H1 (cell line): ENCODE measurements at regions not wholly inside any gene's neighbourhood (a gene's known extent, or its start where the extent isn't known, plus 50 kb on each side); places are given as distances from the start of the nearest gene placed in this dataset.

Experiments used
- EGR1 ChIP-seq: IDR thresholded peaks from 2 replicates; pipeline ENCODE4 v1.6.1; 2011; ENCODE audit warnings: low read depth, low read length, borderline replicate concordance
- EP300 ChIP-seq, 2 experiments: IDR thresholded peaks; 1 replicate in 1 of 2; 2 replicates in 1 of 2; pipeline ENCODE4 v1.6.1; 2011 to 2012; ENCODE audit warnings: low read depth in 2 of 2, low read length in 2 of 2, mild to moderate bottlenecking in 2 of 2, borderline replicate concordance in 1 of 2, inconsistent platforms in 1 of 2, moderate library complexity in 1 of 2
- POLR2AphosphoS5 ChIP-seq: IDR thresholded peaks from 2 replicates; pipeline ENCODE4 v1.6.1; 2011; ENCODE audit warnings: low read depth, low read length
- SUZ12 ChIP-seq: fragments of 200-600 bp; sonication (generic); IDR thresholded peaks from 2 replicates; pipeline ENCODE4 v1.6.1; 2012; ENCODE audit warnings: mild to moderate bottlenecking, inconsistent platforms, low read length, moderate library complexity, mixed read lengths
- TF ChIP-seq, protein P1 (sequence below): fragments of 300-600 bp; sonication (generic); IDR thresholded peaks from 2 replicates; pipeline ENCODE4 v1.7.1; 2012; ENCODE audit warnings: low read length, moderate library complexity, mild to moderate bottlenecking, inconsistent platforms; ENCODE audit not compliant: insufficient replicate concordance
- TF ChIP-seq, protein P2 (sequence below): IDR thresholded peaks from 2 replicates; pipeline ENCODE4 v1.6.1; 2012; ENCODE audit warnings: low read length, inconsistent platforms
- TF ChIP-seq, protein P3 (sequence below): IDR thresholded peaks from 2 replicates; pipeline ENCODE4 v1.6.1; 2011; ENCODE audit warnings: low read length, improper control_type of control experiment
- TF ChIP-seq, protein P4 (sequence below): IDR thresholded peaks from 2 replicates; pipeline ENCODE4 v1.6.1; 2012; ENCODE audit warnings: inconsistent platforms

DNA sequence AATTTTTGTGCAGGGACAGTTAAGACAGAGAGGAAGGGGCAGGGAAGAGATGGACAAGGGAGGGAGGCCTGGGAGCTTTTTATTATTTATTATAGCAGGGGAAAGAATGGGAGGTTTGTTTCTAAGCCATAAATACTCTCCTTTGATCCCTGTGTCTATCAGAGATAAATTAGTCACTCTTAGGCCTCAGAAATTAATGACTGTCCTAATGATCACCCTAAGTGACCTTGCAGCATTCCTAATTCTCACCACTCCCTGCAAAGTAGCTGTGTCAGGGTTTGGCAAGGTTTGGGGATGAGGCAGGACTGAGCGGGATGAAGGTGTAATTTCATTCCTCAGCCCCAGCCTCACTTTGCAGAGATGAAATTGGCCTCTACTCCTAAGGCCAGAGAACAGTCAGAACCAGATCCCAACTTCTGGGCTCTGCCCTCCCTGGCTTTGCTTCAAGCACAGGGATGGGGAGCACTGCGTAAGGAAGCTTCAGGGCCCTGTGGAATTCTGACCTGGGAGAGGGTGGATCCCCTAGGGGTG, 95.0 kb downstream of the TMEM17 start (continued):
- TF ChIP-seq, protein P1, sequence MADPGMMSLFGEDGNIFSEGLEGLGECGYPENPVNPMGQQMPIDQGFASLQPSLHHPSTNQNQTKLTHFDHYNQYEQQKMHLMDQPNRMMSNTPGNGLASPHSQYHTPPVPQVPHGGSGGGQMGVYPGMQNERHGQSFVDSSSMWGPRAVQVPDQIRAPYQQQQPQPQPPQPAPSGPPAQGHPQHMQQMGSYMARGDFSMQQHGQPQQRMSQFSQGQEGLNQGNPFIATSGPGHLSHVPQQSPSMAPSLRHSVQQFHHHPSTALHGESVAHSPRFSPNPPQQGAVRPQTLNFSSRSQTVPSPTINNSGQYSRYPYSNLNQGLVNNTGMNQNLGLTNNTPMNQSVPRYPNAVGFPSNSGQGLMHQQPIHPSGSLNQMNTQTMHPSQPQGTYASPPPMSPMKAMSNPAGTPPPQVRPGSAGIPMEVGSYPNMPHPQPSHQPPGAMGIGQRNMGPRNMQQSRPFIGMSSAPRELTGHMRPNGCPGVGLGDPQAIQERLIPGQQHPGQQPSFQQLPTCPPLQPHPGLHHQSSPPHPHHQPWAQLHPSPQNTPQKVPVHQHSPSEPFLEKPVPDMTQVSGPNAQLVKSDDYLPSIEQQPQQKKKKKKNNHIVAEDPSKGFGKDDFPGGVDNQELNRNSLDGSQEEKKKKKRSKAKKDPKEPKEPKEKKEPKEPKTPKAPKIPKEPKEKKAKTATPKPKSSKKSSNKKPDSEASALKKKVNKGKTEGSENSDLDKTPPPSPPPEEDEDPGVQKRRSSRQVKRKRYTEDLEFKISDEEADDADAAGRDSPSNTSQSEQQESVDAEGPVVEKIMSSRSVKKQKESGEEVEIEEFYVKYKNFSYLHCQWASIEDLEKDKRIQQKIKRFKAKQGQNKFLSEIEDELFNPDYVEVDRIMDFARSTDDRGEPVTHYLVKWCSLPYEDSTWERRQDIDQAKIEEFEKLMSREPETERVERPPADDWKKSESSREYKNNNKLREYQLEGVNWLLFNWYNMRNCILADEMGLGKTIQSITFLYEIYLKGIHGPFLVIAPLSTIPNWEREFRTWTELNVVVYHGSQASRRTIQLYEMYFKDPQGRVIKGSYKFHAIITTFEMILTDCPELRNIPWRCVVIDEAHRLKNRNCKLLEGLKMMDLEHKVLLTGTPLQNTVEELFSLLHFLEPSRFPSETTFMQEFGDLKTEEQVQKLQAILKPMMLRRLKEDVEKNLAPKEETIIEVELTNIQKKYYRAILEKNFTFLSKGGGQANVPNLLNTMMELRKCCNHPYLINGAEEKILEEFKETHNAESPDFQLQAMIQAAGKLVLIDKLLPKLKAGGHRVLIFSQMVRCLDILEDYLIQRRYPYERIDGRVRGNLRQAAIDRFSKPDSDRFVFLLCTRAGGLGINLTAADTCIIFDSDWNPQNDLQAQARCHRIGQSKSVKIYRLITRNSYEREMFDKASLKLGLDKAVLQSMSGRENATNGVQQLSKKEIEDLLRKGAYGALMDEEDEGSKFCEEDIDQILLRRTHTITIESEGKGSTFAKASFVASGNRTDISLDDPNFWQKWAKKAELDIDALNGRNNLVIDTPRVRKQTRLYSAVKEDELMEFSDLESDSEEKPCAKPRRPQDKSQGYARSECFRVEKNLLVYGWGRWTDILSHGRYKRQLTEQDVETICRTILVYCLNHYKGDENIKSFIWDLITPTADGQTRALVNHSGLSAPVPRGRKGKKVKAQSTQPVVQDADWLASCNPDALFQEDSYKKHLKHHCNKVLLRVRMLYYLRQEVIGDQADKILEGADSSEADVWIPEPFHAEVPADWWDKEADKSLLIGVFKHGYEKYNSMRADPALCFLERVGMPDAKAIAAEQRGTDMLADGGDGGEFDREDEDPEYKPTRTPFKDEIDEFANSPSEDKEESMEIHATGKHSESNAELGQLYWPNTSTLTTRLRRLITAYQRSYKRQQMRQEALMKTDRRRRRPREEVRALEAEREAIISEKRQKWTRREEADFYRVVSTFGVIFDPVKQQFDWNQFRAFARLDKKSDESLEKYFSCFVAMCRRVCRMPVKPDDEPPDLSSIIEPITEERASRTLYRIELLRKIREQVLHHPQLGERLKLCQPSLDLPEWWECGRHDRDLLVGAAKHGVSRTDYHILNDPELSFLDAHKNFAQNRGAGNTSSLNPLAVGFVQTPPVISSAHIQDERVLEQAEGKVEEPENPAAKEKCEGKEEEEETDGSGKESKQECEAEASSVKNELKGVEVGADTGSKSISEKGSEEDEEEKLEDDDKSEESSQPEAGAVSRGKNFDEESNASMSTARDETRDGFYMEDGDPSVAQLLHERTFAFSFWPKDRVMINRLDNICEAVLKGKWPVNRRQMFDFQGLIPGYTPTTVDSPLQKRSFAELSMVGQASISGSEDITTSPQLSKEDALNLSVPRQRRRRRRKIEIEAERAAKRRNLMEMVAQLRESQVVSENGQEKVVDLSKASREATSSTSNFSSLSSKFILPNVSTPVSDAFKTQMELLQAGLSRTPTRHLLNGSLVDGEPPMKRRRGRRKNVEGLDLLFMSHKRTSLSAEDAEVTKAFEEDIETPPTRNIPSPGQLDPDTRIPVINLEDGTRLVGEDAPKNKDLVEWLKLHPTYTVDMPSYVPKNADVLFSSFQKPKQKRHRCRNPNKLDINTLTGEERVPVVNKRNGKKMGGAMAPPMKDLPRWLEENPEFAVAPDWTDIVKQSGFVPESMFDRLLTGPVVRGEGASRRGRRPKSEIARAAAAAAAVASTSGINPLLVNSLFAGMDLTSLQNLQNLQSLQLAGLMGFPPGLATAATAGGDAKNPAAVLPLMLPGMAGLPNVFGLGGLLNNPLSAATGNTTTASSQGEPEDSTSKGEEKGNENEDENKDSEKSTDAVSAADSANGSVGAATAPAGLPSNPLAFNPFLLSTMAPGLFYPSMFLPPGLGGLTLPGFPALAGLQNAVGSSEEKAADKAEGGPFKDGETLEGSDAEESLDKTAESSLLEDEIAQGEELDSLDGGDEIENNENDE: no peak
- TF ChIP-seq EP300 (IDR thresholded peaks at IDR 0.05; ENCODE audit: borderline replicate concordance in 1 of 2, low read depth in 2 of 2, low read length in 2 of 2) (no peak), EGR1 (no peak), SUZ12 (no peak), POLR2AphosphoS5 (no peak)
- TF ChIP-seq, protein P2, sequence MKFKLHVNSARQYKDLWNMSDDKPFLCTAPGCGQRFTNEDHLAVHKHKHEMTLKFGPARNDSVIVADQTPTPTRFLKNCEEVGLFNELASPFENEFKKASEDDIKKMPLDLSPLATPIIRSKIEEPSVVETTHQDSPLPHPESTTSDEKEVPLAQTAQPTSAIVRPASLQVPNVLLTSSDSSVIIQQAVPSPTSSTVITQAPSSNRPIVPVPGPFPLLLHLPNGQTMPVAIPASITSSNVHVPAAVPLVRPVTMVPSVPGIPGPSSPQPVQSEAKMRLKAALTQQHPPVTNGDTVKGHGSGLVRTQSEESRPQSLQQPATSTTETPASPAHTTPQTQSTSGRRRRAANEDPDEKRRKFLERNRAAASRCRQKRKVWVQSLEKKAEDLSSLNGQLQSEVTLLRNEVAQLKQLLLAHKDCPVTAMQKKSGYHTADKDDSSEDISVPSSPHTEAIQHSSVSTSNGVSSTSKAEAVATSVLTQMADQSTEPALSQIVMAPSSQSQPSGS: no peak
- TF ChIP-seq, protein P3, sequence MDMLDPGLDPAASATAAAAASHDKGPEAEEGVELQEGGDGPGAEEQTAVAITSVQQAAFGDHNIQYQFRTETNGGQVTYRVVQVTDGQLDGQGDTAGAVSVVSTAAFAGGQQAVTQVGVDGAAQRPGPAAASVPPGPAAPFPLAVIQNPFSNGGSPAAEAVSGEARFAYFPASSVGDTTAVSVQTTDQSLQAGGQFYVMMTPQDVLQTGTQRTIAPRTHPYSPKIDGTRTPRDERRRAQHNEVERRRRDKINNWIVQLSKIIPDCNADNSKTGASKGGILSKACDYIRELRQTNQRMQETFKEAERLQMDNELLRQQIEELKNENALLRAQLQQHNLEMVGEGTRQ: no peak
- TF ChIP-seq, protein P4, sequence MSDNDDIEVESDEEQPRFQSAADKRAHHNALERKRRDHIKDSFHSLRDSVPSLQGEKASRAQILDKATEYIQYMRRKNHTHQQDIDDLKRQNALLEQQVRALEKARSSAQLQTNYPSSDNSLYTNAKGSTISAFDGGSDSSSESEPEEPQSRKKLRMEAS: no peak
